Small intestine (tissue), 7 donors: ENCODE measurements at regions not wholly inside any gene's neighbourhood (a gene's known extent, or its start where the extent isn't known, plus 50 kb on each side); places are given as distances from the start of the nearest gene placed in this dataset.

Source experiments
- DNase-seq, 2 donors: peaks; one replicate each; pipeline versions ENCODE4 v3.0.0 to v3.0.0-alpha.2; 2013
- FAIRE-seq: peaks from 2 replicates; lab custom pipeline; 2012; peaks lifted over from hg19 to GRCh38; lab: Jason Lieb, UNC
- H3K27ac ChIP-seq, 3 donors: one replicate each; pipeline ENCODE4 v1.5.1; 2013; ENCODE audit warnings: low read length in 2 of 3, mild to moderate bottlenecking in 2 of 3, control low read depth in 1 of 3, inconsistent platforms in 1 of 3, low read depth in 1 of 3, moderate library complexity in 1 of 3
- H3K27me3 ChIP-seq, 3 donors: one replicate each; pipeline ENCODE4 v1.6.1; 2013; ENCODE audit warnings: low read length in 3 of 3, inconsistent platforms in 1 of 3; ENCODE audit not compliant: control insufficient read depth in 3 of 3, insufficient read depth in 3 of 3
- H3K36me3 ChIP-seq, 3 donors: one replicate each; pipeline ENCODE4 v1.6.1; 2013; ENCODE audit warnings: low read length in 3 of 3, inconsistent platforms in 1 of 3, low read depth in 1 of 3, mild to moderate bottlenecking in 1 of 3, moderate library complexity in 1 of 3; ENCODE audit not compliant: control insufficient read depth in 3 of 3, insufficient read depth in 2 of 3
- H3K4me1 ChIP-seq, 3 donors: one replicate each; pipeline ENCODE4 v1.6.1; 2013; ENCODE audit warnings: low read length in 2 of 3, inconsistent platforms in 1 of 3, low read depth in 1 of 3, mild to moderate bottlenecking in 1 of 3, moderate library complexity in 1 of 3; ENCODE audit not compliant: control insufficient read depth in 3 of 3, insufficient read depth in 2 of 3
- H3K4me3 ChIP-seq, 3 donors: one replicate each; pipeline ENCODE4 v1.5.1; 2013; ENCODE audit warnings: low read length in 3 of 3, control low read depth in 1 of 3, inconsistent platforms in 1 of 3, low read depth in 1 of 3, mild to moderate bottlenecking in 1 of 3, moderate library complexity in 1 of 3
- H3K9me3 ChIP-seq, 2 donors: one replicate each; pipeline ENCODE4 v1.6.1; 2013; ENCODE audit warnings: low read depth in 1 of 2, low read length in 1 of 2; ENCODE audit not compliant: control insufficient read depth in 2 of 2, insufficient read depth in 1 of 2
- WGBS, 3 donors: extraction: QIAGEN DNeasy Blood & Tissue Kit; methylation state at CpG; one replicate each; pipeline ENCODE4 v1.1.7; 2013; 5-methylcytosine and 5-hydroxymethylcytosine counted together
- donor health status: healthy with polysubstance abuse.
- donor health status: control.
- donor health status: control.
- donor health status: Bipolar disorder and iron deficiency.
- donor health status: healthy.

DNA sequence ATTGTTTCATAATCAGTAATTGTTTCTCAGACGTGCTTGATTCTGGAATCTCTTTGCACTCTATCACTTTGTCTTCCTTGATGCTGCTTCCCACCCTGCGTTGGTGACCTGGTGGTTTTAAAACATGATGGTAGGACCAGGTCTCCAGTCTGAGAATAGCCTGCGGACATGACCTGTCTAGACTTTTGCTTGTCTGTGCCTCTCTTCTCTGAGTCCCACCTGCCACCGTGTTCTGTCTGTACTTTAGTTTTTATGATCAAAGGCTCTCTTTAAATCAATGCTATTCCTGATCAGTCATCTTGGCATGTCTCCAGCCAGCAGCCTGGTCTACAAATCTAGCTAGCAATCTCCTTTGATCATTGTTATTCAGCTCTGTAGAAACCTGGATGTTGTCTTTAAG lies 933.9 kb downstream of the DIAPH3 start:
- no peaks in the 10 kb centered on the region for H3K4me1 ChIP-seq
- FAIRE-seq (no peak), DNase-seq (no peak)
- H3K4me3 ChIP-seq: no peak overlapping the region
- 35 to 72% (median 45%) methylated on average over 4 of the region's 4 CpGs for WGBS, 3 donors
- no peaks in the 10 kb centered on the region for H3K36me3 ChIP-seq
- no peak overlapping the region for H3K27ac ChIP-seq
- no peaks in the 10 kb centered on the region for H3K27me3 ChIP-seq
- H3K9me3 ChIP-seq: no peaks in the 10 kb centered on the region

DNA sequence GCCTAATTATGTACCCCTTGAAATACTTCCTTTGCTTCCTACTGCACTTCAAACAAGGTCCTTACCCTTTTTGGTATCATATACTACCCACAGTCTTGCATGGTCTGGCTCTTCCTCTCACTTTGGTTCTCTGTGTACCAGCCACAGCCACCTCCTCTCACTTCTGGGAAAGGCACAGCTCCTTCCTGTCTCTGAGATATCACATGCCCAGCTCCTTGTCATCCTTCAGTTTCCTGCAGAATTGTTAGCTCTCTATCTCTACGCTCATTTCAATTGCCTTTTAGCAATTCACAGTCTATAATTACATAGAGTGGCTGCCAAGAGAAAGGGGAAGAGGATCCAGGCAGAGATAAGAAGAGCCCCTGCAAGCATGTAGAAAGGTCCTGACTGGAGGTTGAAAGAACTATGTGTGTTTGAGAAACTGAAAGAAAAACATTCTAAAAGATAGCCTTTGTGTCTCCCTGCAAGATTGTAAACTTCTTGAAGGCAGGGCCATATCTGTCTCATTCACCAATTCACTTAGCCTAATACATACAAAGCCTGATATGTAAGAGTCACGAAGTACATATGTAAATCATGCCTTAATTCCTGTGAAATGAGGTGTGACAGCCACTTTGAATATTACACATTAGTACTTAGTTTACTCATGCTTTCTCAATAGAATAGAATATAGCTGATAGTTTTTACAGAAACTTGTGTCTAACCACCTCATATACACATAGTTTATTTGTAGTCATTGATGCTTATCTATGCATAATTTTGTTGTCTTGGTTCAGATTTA lies 933.1 kb downstream of the DIAPH3 start:
- Histone ChIP-seq H3K4me3 (no peak overlapping the region), H3K27me3 (no peaks in the 10 kb centered on the region), H3K9me3 (no peaks in the 10 kb centered on the region), H3K27ac (no peak overlapping the region), H3K36me3 (no peaks in the 10 kb centered on the region), H3K4me1 (no peaks in the 10 kb centered on the region)
- WGBS, 3 donors: 38 to 66% (median 41%) methylated on average over 2 of the region's 2 CpGs
- FAIRE-seq (no peak), DNase-seq (no peak)

DNA sequence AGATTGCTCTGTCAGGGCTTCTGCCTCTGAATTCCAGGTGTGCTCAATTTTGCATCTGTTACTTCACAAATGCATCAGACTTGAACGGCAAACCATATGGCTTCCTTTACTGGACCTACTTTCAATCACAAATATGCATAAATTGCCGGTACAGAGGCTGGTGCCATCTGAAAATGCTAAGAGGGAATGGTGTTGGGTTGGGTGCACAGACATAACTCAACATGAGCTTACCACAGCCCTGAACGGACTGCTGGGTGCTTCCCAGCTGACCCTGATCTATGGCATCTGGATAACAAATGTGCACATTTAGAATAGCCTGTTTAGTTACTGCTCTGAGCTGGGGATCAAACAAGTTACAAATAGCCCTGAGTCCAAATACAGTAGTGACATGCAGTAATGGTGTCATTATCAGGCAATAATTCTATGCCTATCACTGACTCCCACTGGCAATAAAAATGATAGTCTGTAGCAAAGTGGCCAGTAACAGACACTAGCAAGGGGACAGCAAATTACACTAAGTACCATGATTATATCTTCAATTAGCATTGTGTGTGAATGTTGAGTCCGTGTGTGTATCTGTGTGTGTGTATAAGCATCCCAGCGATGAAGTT lies 927.3 kb downstream of the DIAPH3 start:
- Histone ChIP-seq H3K4me3 (no peak overlapping the region), H3K4me1 (no peaks in the 10 kb centered on the region), H3K36me3 (no peaks in the 10 kb centered on the region), H3K27ac (no peak overlapping the region), H3K27me3 (peaks cover 0 to 2% (median 0%) of the 10 kb centered on the region in 3 donors), H3K9me3 (no peaks in the 10 kb centered on the region)
- 72 to 79% (median 73%) methylated on average over 5 of the region's 5 CpGs for WGBS, 3 donors
- FAIRE-seq (no peak), DNase-seq (no peak)

DNA sequence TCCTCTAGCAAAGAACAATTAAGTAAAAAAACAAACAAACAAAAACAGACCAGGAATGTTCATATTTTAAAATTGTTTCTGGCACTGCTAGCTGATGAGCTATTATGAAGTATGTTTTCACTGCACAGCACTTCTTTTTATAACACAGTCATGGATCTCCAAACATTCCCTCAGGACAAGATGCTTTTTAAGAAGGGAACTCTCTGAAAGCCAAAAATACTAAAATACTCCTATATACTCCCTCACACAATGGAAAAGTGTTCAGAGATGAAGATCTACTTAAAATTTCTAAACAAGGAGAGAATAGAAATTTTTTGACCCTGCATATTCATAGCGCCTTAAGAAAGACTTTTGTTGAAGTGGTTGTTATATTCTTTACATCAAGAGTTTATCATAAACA lies 926.8 kb downstream of the DIAPH3 start:
- no peaks in the 10 kb centered on the region for H3K9me3 ChIP-seq
- no peak overlapping the region for H3K4me3 ChIP-seq
- DNase-seq (no peak), FAIRE-seq (no peak)
- no peak overlapping the region for H3K27ac ChIP-seq
- 81 to 95% (median 95%) methylated on average over 1 of the region's 1 CpG for WGBS, 3 donors
- H3K36me3 ChIP-seq: no peaks in the 10 kb centered on the region
- no peaks in the 10 kb centered on the region for H3K4me1 ChIP-seq
- H3K27me3 ChIP-seq: peaks cover 0 to 2% (median 0%) of the 10 kb centered on the region in 3 donors

DNA sequence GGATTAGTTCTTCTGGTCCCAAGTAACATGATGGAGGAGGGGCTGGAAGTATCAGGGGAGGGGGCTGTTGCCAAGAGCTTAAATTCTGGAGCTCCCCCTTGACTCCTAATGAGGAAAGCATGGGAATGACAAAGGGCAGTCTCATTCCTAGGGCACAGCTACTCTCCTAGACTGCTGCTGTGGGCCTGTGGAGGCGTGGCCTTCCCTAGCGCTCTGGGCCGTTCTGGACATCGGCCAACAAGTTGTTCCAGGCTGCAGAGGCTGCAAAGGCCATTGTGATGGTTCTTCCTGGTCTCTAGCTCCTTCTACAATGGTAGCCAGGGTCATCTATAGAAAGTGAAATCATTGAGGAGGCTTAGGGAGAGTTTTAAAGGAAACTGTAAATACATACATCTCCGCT lies 916.6 kb downstream of the DIAPH3 start:
- H3K36me3 ChIP-seq: no peaks in the 10 kb centered on the region
- H3K4me1 ChIP-seq: no peaks in the 10 kb centered on the region
- H3K27ac ChIP-seq: no peak overlapping the region
- no peak overlapping the region for H3K4me3 ChIP-seq
- DNase-seq (peak in 1 of 2 donors; percentile 42), FAIRE-seq (no peak)
- H3K27me3 ChIP-seq: no peaks in the 10 kb centered on the region
- H3K9me3 ChIP-seq: no peaks in the 10 kb centered on the region
- 43 to 72% (median 59%) methylated on average over 5 of the region's 5 CpGs for WGBS, 3 donors

DNA sequence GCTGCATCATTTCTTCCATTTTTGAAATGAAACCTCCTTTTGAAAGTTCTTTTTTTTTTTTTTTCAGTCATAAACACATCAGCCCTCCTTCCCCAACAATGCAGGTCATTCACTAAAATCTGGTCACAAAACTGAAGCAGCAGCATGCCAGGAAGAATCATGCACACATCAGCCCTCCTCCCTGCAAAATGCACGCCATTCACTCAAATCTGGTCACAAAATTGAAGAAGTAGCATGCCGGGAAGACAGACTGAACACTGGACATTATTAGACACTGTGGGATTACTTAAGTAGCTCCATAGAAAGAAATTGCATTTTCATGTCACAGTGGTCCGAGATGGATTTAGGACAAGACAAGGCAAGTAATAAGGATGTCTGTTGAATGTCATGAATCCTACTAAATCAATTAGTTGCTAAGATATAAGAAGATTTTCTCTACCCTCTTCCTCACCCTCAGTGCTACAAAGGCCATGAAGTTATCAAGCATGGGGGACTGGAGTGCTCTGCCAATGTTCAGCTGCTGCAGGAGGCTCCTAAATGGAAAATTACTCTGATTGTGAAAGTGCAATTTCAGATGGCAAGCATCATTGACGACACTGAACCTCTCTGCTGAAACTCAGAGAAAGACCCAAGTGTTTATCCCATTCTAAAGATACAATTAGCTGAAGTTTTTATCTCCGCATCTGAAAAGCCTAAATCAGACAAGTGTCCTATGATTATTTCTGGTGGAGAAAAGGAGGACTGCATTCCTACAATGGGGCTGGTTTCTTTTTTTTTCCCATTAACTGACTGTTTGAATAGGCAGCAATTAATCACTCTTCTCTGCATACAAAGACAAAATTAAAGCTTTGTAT lies 913.2 kb downstream of the DIAPH3 start:
- 68 to 75% (median 71%) methylated on average over 5 of the region's 5 CpGs for WGBS, 3 donors
- H3K36me3 ChIP-seq: no peaks in the 10 kb centered on the region
- H3K4me3 ChIP-seq: no peak overlapping the region
- no peak for DNase-seq
- no peaks in the 10 kb centered on the region for H3K27me3 ChIP-seq
- H3K27ac ChIP-seq: no peak overlapping the region
- FAIRE-seq: no peak
- no peaks in the 10 kb centered on the region for H3K9me3 ChIP-seq
- no peaks in the 10 kb centered on the region for H3K4me1 ChIP-seq

DNA sequence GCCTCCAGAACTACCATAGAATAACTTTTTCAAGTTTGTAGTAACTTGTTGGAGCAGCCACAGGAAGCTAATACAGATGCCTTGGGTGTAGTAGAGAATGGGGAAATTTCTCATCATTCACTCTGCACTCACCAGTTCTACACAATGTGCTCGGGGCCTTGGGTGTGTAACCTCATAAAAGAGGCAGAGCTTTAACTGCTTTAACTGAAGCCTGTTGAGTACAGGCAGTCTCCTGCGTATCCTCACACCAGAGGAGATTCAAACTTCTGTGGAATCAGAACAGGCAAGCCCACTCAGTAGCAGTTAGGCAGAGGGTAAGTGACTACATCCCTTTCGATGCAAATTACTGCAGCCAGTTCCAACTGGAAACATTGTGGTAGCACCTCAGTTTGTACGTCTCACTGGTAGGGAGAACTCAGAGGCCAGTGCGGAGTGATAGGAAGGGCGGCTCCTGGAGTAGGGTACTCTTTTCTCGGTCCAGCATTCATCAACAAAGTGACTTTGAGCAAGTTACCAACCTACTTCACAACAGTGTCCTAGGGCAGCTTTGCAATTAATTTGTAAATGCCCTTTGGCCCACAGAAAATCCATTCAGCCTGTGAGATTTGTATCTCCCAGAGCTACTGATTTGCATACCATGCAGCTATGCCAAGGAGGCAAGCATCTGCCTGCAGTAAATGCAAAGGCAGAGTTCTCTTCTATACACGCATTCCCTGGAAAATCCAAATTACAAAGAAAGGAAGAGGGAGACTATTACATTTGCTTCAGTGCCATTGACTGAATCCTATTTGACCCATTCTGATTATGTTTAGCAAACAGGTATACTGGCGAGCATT lies 904.3 kb downstream of the DIAPH3 start:
- H3K27me3 ChIP-seq: no peaks in the 10 kb centered on the region
- 74 to 84% (median 82%) methylated on average over 9 of the region's 9 CpGs for WGBS, 3 donors
- H3K4me3 ChIP-seq: no peak overlapping the region
- H3K9me3 ChIP-seq: no peaks in the 10 kb centered on the region
- DNase-seq: no peak
- H3K4me1 ChIP-seq: no peaks in the 10 kb centered on the region
- no peak for FAIRE-seq
- no peaks in the 10 kb centered on the region for H3K36me3 ChIP-seq
- H3K27ac ChIP-seq: no peak overlapping the region
